ENCODE measurements at regions not wholly inside any gene's neighbourhood (a gene's known extent, or its start where the extent isn't known, plus 50 kb on each side); places are given as distances from the start of the nearest gene placed in this dataset.

GRCh38 chr9:108783326-108783725 is 72.5 kb downstream of the ACTL7B start:
- TF ChIP-seq EGR1 (IDR thresholded peaks at IDR 0.05; ENCODE audit: low read depth in 2 of 2), result no peak
- TF ChIP-seq SP1 (IDR thresholded peaks at IDR 0.05), result no peak
- TF ChIP-seq CTCF (IDR thresholded peaks at IDR 0.05; ENCODE audit: low read depth, low read length, missing input control), result no peak
- TF ChIP-seq GABPA (IDR thresholded peaks at IDR 0.05 in 1 of 2, conservative IDR thresholded peaks at IDR 0.05 in 1 of 2), result no peak
- TF ChIP-seq RXRA (IDR thresholded peaks at IDR 0.05), result no peak
- no peak for TF ChIP-seq HNF4A (conservative IDR thresholded peaks at IDR 0.05)
- TF ChIP-seq, protein P1, sequence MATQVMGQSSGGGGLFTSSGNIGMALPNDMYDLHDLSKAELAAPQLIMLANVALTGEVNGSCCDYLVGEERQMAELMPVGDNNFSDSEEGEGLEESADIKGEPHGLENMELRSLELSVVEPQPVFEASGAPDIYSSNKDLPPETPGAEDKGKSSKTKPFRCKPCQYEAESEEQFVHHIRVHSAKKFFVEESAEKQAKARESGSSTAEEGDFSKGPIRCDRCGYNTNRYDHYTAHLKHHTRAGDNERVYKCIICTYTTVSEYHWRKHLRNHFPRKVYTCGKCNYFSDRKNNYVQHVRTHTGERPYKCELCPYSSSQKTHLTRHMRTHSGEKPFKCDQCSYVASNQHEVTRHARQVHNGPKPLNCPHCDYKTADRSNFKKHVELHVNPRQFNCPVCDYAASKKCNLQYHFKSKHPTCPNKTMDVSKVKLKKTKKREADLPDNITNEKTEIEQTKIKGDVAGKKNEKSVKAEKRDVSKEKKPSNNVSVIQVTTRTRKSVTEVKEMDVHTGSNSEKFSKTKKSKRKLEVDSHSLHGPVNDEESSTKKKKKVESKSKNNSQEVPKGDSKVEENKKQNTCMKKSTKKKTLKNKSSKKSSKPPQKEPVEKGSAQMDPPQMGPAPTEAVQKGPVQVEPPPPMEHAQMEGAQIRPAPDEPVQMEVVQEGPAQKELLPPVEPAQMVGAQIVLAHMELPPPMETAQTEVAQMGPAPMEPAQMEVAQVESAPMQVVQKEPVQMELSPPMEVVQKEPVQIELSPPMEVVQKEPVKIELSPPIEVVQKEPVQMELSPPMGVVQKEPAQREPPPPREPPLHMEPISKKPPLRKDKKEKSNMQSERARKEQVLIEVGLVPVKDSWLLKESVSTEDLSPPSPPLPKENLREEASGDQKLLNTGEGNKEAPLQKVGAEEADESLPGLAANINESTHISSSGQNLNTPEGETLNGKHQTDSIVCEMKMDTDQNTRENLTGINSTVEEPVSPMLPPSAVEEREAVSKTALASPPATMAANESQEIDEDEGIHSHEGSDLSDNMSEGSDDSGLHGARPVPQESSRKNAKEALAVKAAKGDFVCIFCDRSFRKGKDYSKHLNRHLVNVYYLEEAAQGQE (IDR thresholded peaks at IDR 0.05), result no peak
- no peak for TF ChIP-seq MAX (IDR thresholded peaks at IDR 0.05)
- TF ChIP-seq RAD21 (IDR thresholded peaks at IDR 0.05), result no peak
- TF ChIP-seq, protein P2, sequence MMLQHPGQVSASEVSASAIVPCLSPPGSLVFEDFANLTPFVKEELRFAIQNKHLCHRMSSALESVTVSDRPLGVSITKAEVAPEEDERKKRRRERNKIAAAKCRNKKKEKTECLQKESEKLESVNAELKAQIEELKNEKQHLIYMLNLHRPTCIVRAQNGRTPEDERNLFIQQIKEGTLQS (IDR thresholded peaks at IDR 0.05), result no peak
